A549 (cell line): ENCODE measurements at regions not wholly inside any gene's neighbourhood (a gene's known extent, or its start where the extent isn't known, plus 50 kb on each side); places are given as distances from the start of the nearest gene placed in this dataset.

Experiments
- CTCF ChIP-seq: fragments of >200 bp; sonication (Bioruptor Twin); formaldehyde crosslinking; IDR thresholded peaks from 3 replicates; pipeline ENCODE4 v1.5.1; 2016
- ESRRA ChIP-seq: fragments of 150-350 bp; IDR thresholded peaks from 2 replicates; pipeline ENCODE4 v1.6.1; 2014; ENCODE audit warnings: mild to moderate bottlenecking, low read length, borderline replicate concordance
- RAD21 ChIP-seq, 2 experiments: fragments of >200 bp in 1 of 2; sonication (Bioruptor Twin) in 1 of 2; formaldehyde crosslinking in 1 of 2; IDR thresholded peaks in 1 of 2; conservative IDR thresholded peaks in 1 of 2; 2 replicates in 1 of 2; 3 replicates in 1 of 2; pipeline ENCODE4 v1.6.1; 2012 to 2018; ENCODE audit warnings: inconsistent platforms in 1 of 2

GRCh38 chr13:107407074-107407473 lies 808.3 kb downstream of the LIG4 start:
- TF ChIP-seq ESRRA: no peak
- TF ChIP-seq CTCF: no peak
- no peak for TF ChIP-seq RAD21 (conservative IDR thresholded peaks at IDR 0.05 in 1 of 2, IDR thresholded peaks at IDR 0.05 in 1 of 2)
